GM12878 (cell line): ENCODE measurements at regions not wholly inside any gene's neighbourhood (a gene's known extent, or its start where the extent isn't known, plus 50 kb on each side); places are given as distances from the start of the nearest gene placed in this dataset.

Source experiments
- ATAC-seq: fragments of 200-7000 bp; cut with Tn5 transposase; 3 replicates; pipeline ENCODE4 v1.9.1; 2020; ENCODE audit warnings: mild to moderate bottlenecking, moderate library complexity
- BruUV-seq: library from RNA; stranded (reverse); fragments of 400-500 nt; replicated peaks from 2 replicates; lab custom pipeline; 2021; lab: Mats Ljungman, UMichigan
- CTCF ChIA-PET: fragments of 300-600 bp; sonication (Branson Sonifier 250); formaldehyde crosslinking; extraction: SDS; loops from one replicate; lab custom pipeline; 2021; ENCODE audit warnings: inconsistent platforms; lab: Yijun Ruan, JAX
- POLR2A ChIA-PET: fragments of 350-600 bp; formaldehyde crosslinking; extraction: SDS; loops from one replicate; lab custom pipeline; 2021; ENCODE audit warnings: inconsistent platforms; lab: Charles Lee
- RAD21 ChIA-PET: fragments of 300-600 bp; sonication (Branson Sonifier 250); formaldehyde crosslinking; loops from one replicate; lab custom pipeline; 2023; ENCODE audit warnings: antibody characterized with exemption; ENCODE audit not compliant: unreplicated experiment; lab: Charles Lee
- SMC1A ChIA-PET: fragments of 300-600 bp; sonication (Branson Sonifier 250); formaldehyde crosslinking; loops from one replicate; lab custom pipeline; 2023; ENCODE audit not compliant: unreplicated experiment, uncharacterized antibody; lab: Charles Lee
- DNase-seq: peaks from one replicate; pipeline ENCODE4 v3.0.0-alpha.2; 2011; ENCODE audit warnings: low read depth, low spot score
- FAIRE-seq: peaks from 3 replicates; lab custom pipeline; 2011; peaks lifted over from hg19 to GRCh38; lab: Jason Lieb, UNC
- H2AFZ ChIP-seq: 2 replicates; pipeline ENCODE4 v1.6.0; 2011; ENCODE audit warnings: low read depth, low read length, control low read depth; ENCODE audit not compliant: control insufficient read depth
- H3K27ac ChIP-seq: 2 replicates; pipeline ENCODE4 v1.5.1; 2011; ENCODE audit warnings: control low read depth; ENCODE audit not compliant: control insufficient read depth, insufficient read depth
- H3K27me3 ChIP-seq, 2 experiments: replicated peaks in 1 of 2; 2 replicates each; pipeline versions ENCODE4 v1.6.0 to v1.6.1; 2011; ENCODE audit warnings: low read length in 1 of 2; ENCODE audit not compliant: control insufficient read depth in 2 of 2, insufficient read depth in 2 of 2
- H3K36me3 ChIP-seq, 2 experiments: 2 replicates each; pipeline ENCODE4 v1.5.1; 2011; ENCODE audit warnings: low read length in 1 of 2; ENCODE audit not compliant: control insufficient read depth in 2 of 2, insufficient read depth in 2 of 2
- H3K4me1 ChIP-seq: 2 replicates; pipeline ENCODE4 v1.6.1; 2011; ENCODE audit warnings: mild to moderate bottlenecking, low read length, moderate library complexity, mixed read lengths; ENCODE audit not compliant: control insufficient read depth, insufficient read depth
- H3K4me2 ChIP-seq: 2 replicates; pipeline ENCODE4 v1.6.0; 2011; ENCODE audit warnings: control low read depth; ENCODE audit not compliant: control insufficient read depth, insufficient read depth
- H3K4me3 ChIP-seq: fragments of 200-600 bp; sonication (generic); 2 replicates; pipeline ENCODE4 v1.5.1; 2016
- H3K79me2 ChIP-seq: 2 replicates; pipeline ENCODE4 v1.6.0; 2011; ENCODE audit warnings: low read length; ENCODE audit not compliant: control insufficient read depth, insufficient read depth
- H3K9ac ChIP-seq: 2 replicates; pipeline ENCODE4 v1.8.0; 2011; ENCODE audit warnings: low read length, control low read depth, mixed read lengths; ENCODE audit not compliant: control insufficient read depth, insufficient read depth
- H3K9me3 ChIP-seq: replicated peaks from 3 replicates; pipeline ENCODE4 v1.5.1; 2011; ENCODE audit warnings: mild to moderate bottlenecking, low read length; ENCODE audit not compliant: control insufficient read depth, insufficient read depth
- H4K20me1 ChIP-seq: 2 replicates; pipeline ENCODE4 v1.6.0; 2011; ENCODE audit not compliant: control insufficient read depth, insufficient read depth
- BHLHE40 ChIP-seq, 2 experiments: fragments of 450-650 bp in 1 of 2; IDR thresholded peaks; 2 replicates each; pipeline ENCODE4 v1.6.1; 2011 to 2017; ENCODE audit warnings: low read depth in 2 of 2, borderline replicate concordance in 1 of 2, improper control_type of control experiment in 1 of 2, low read length in 1 of 2, mild to moderate bottlenecking in 1 of 2
- EGR1 ChIP-seq, 2 experiments: IDR thresholded peaks; 1 replicate in 1 of 2; 2 replicates in 1 of 2; pipeline ENCODE4 v1.6.1; 2011 to 2012; ENCODE audit warnings: low read depth in 2 of 2, low read length in 2 of 2, borderline replicate concordance in 1 of 2, mild to moderate bottlenecking in 1 of 2, moderate library complexity in 1 of 2
- IKZF1 ChIP-seq: fragments of 450-650 bp; conservative IDR thresholded peaks from 2 replicates; pipeline ENCODE4 v1.6.1; 2017; ENCODE audit warnings: antibody characterized with exemption, mild to moderate bottlenecking
- IKZF2 ChIP-seq, 2 experiments: fragments of 450-650 bp; IDR thresholded peaks; 2 replicates each; pipeline ENCODE4 v1.6.1; 2017; ENCODE audit warnings: mild to moderate bottlenecking in 2 of 2, moderate library complexity in 2 of 2
- MAX ChIP-seq: IDR thresholded peaks from 2 replicates; pipeline ENCODE4 v1.6.1; 2012; ENCODE audit warnings: low read depth, low read length, improper control_type of control experiment
- PML ChIP-seq: IDR thresholded peaks from 2 replicates; pipeline ENCODE4 v1.6.1; 2012; ENCODE audit warnings: low read length, inconsistent platforms
- SKIL ChIP-seq: fragments of 450-650 bp; IDR thresholded peaks from 2 replicates; pipeline ENCODE4 v1.6.1; 2017; ENCODE audit warnings: mild to moderate bottlenecking, low read depth, inconsistent platforms; ENCODE audit not compliant: poor library complexity, severe bottlenecking
- SUPT20H ChIP-seq: IDR thresholded peaks from 2 replicates; pipeline ENCODE4 v1.6.1; 2011; ENCODE audit warnings: low read depth, mild to moderate bottlenecking, low read length, moderate library complexity, borderline replicate concordance; ENCODE audit not compliant: control insufficient read depth
- WGBS: methylation state at CpG from one replicate; pipeline ENCODE4 v1.1.6; 2016; ENCODE audit warnings: low lambda C conversion rate; ENCODE audit not compliant: insufficient replicate concordance, insufficient coverage; ENCODE audit errors: missing lambda C conversion rate; 5-methylcytosine and 5-hydroxymethylcytosine counted together
- in situ Hi-C: fragments of 300-500 bp; cut with MboI; formaldehyde crosslinking; loops from 9 replicates; pipeline ENCODE4 v1.14.3; 2018; ENCODE audit warnings: mixed read lengths
- intact Hi-C: fragments of 100-400 bp; cut with micrococcal nuclease; formaldehyde crosslinking; loops from one replicate; pipeline ENCODE4 v1.14.2; 2022; ENCODE audit not compliant: unreplicated experiment

GRCh38 chr16:85395207-85395912 is 217.8 kb upstream of the GSE1 start:
- no peak overlapping the region for H2AFZ ChIP-seq
- no TSS peak for BruUV-seq
- POLR2A ChIA-PET = interaction anchor here (0.5 kb wide), 1 partner anchor 290 kb away, joined by 3 read pairs; no protein-coding TSS in a partner anchor
- SMC1A ChIA-PET = no interaction called here
- H3K4me2 ChIP-seq = peak overlapping the region; percentile 25; the same call in 1 of the 2 replicates
- CTCF ChIA-PET = interaction anchor here (0.7 to 1.3 kb wide), 5 partner anchors 25 to 324 kb away, joined by 3 to 6 read pairs (median 4); no protein-coding TSS in a partner anchor
- no peak overlapping the region for H3K4me3 ChIP-seq
- no peaks in the 10 kb centered on the region for H4K20me1 ChIP-seq
- in situ Hi-C loops (no loop called here), intact Hi-C loops (loop anchor here (10.0 kb wide), 1 partner anchor 319 kb away; no protein-coding TSS in a partner anchor)
- peak; percentile 24 for DNase-seq
- H3K27me3 ChIP-seq = peaks cover 0 to 6% of the 10 kb centered on the region in 2 experiments; a peak in 2 of 4 replicates
- ATAC-seq = peak; percentile 58
- TF ChIP-seq IKZF1 = peak; percentile 55
- no peak for TF ChIP-seq SUPT20H
- peak in 1 of 2 experiments; percentile 35; a peak in 1 of 3 replicates for TF ChIP-seq EGR1 (IDR thresholded peaks at IDR 0.05; ENCODE audit: borderline replicate concordance in 1 of 2, low read depth in 2 of 2, low read length in 2 of 2)
- peak; percentile 17 to 47; a peak in 2 of 4 replicates for TF ChIP-seq IKZF2 (IDR thresholded peaks at IDR 0.05)
- TF ChIP-seq BHLHE40 (IDR thresholded peaks at IDR 0.05; ENCODE audit: borderline replicate concordance in 1 of 2, low read depth in 2 of 2, low read length in 1 of 2) = 0 out of 4 replicates have a peak, but pooled peaks of 1 of the 2 experiments have one; percentile 19
- TF ChIP-seq SKIL = no peak
- TF ChIP-seq MAX = no peak
- no peak for TF ChIP-seq PML
- WGBS = 35% methylated on average over 15 of the region's 25 CpGs
- no peaks in the 10 kb centered on the region for H3K9me3 ChIP-seq
- H3K27ac ChIP-seq = no peak overlapping the region
- H3K79me2 ChIP-seq = no peaks in the 10 kb centered on the region
- no peaks in the 10 kb centered on the region for H3K36me3 ChIP-seq
- H3K9ac ChIP-seq = no peak overlapping the region
- peaks cover 5% of the 10 kb centered on the region for H3K4me1 ChIP-seq
- FAIRE-seq = no peak
- RAD21 ChIA-PET = interaction anchor here (0.6 to 1.4 kb wide), 2 partner anchors 221 to 324 kb away, joined by 3 read pairs; no protein-coding TSS in a partner anchor
